HepG2 (cell line): ENCODE measurements at regions not wholly inside any gene's neighbourhood (a gene's known extent, or its start where the extent isn't known, plus 50 kb on each side); places are given as distances from the start of the nearest gene placed in this dataset.

Experiments used
- ATAC-seq: fragments of 200-7000 bp; cut with Tn5 transposase; 3 replicates; pipeline ENCODE4 v1.9.1; 2020; ENCODE audit warnings: mild to moderate bottlenecking, moderate library complexity
- BruUV-seq: library from RNA; stranded (reverse); fragments of 400-500 nt; replicated peaks from 2 replicates; lab custom pipeline; 2021; lab: Mats Ljungman, UMichigan
- CTCF ChIA-PET: fragments of 300-600 bp; formaldehyde crosslinking; extraction: SDS; loops from one replicate; lab custom pipeline; 2021; ENCODE audit warnings: low total read pairs, inconsistent platforms, low intra/inter-chr PET ratio; lab: Yijun Ruan, JAX
- POLR2A ChIA-PET: fragments of 350-600 bp; sonication (Branson Sonifier 250); formaldehyde crosslinking; loops from one replicate; lab custom pipeline; 2020; ENCODE audit warnings: antibody characterized with exemption, inconsistent platforms; lab: Yijun Ruan, JAX
- DNase-seq: peaks from one replicate; pipeline ENCODE4 v3.0.0-alpha.2; 2015; ENCODE audit warnings: low spot score
- FAIRE-seq: peaks from 3 replicates; lab custom pipeline; 2011; peaks lifted over from hg19 to GRCh38; lab: Jason Lieb, UNC
- H2AFZ ChIP-seq: one replicate; pipeline ENCODE4 v1.6.1; 2011; ENCODE audit warnings: low read length, inconsistent platforms
- H3K27ac ChIP-seq: fragments of 300-600 bp; 3 replicates; pipeline ENCODE4 v1.8.0; 2011; ENCODE audit warnings: mixed run types, mild to moderate bottlenecking, mixed read lengths, low read length, inconsistent platforms; ENCODE audit not compliant: insufficient read depth; ENCODE audit errors: extremely low read length
- H3K27me3 ChIP-seq, 2 experiments: fragments of 200-600 bp in 1 of 2; 2 replicates in 1 of 2; 3 replicates in 1 of 2; pipeline versions ENCODE4 v1.6.0 to v1.8.0; 2011; ENCODE audit warnings: low read length in 2 of 2, mild to moderate bottlenecking in 2 of 2, moderate library complexity in 2 of 2, inconsistent platforms in 1 of 2; ENCODE audit not compliant: insufficient read depth in 2 of 2, control insufficient read depth in 1 of 2
- H3K36me3 ChIP-seq, 2 experiments: fragments of 200-600 bp in 1 of 2; replicated peaks in 1 of 2; 2 replicates in 1 of 2; 3 replicates in 1 of 2; pipeline versions ENCODE4 v1.5.1 to v1.8.0; 2011; ENCODE audit warnings: low read length in 2 of 2, inconsistent platforms in 1 of 2; ENCODE audit not compliant: insufficient read depth in 2 of 2, control insufficient read depth in 1 of 2
- H3K4me1 ChIP-seq: 2 replicates; pipeline ENCODE4 v1.5.1; 2012; ENCODE audit warnings: low read length, inconsistent platforms; ENCODE audit not compliant: insufficient read depth
- H3K4me2 ChIP-seq: 2 replicates; pipeline ENCODE4 v1.6.0; 2011; ENCODE audit warnings: low read depth, low read length, inconsistent platforms
- H3K4me3 ChIP-seq, 3 experiments: fragments of 200-600 bp in 1 of 3; sonication (generic), shearing (Covaris generic) in 1 of 3; replicated peaks in 1 of 3; 2 replicates each; pipeline ENCODE4 v1.5.1; 2011 to 2016; ENCODE audit warnings: low read length in 3 of 3, inconsistent platforms in 2 of 3, low read depth in 2 of 3, mild to moderate bottlenecking in 2 of 3, control low read depth in 1 of 3, mixed read lengths in 1 of 3; ENCODE audit not compliant: insufficient read depth in 1 of 3
- H3K79me2 ChIP-seq: one replicate; pipeline ENCODE4 v1.6.1; 2011; ENCODE audit warnings: low read length, inconsistent platforms; ENCODE audit not compliant: insufficient read depth
- H3K9ac ChIP-seq: 2 replicates; pipeline ENCODE4 v1.6.0; 2011; ENCODE audit warnings: mild to moderate bottlenecking, low read depth, low read length, inconsistent platforms; ENCODE audit not compliant: insufficient read depth
- H3K9me3 ChIP-seq: 2 replicates; pipeline ENCODE4 v1.5.1; 2012; ENCODE audit warnings: mild to moderate bottlenecking, low read length
- H4K20me1 ChIP-seq: 2 replicates; pipeline ENCODE4 v1.6.0; 2011; ENCODE audit warnings: inconsistent platforms, mild to moderate bottlenecking, low read length, moderate library complexity; ENCODE audit not compliant: insufficient read depth
- CCAR2 ChIP-seq: fragments of 200-400 bp; formaldehyde crosslinking; optimal IDR thresholded peaks from 2 replicates; pipeline ENCODE3; 2018; ENCODE audit warnings: low read depth, mild to moderate bottlenecking, low read length, moderate library complexity
- HDAC6 ChIP-seq: fragments of 200-600 bp; sonication (generic); IDR thresholded peaks from 2 replicates; pipeline ENCODE4 v1.7.0; 2017; ENCODE audit warnings: mild to moderate bottlenecking, antibody characterized with exemption, low read length, low read depth
- IRX3 ChIP-seq: sonication (generic); formaldehyde crosslinking; IDR thresholded peaks from 2 replicates; pipeline ENCODE4 v1.8.1; 2023; ENCODE audit warnings: mild to moderate bottlenecking, low read depth, missing genetic modification reagents, borderline replicate concordance
- ZFP82 ChIP-seq: sonication (generic); formaldehyde crosslinking; IDR thresholded peaks from 2 replicates; pipeline ENCODE4 v1.5.1; 2020; ENCODE audit warnings: mild to moderate bottlenecking, missing genetic modification reagents, borderline replicate concordance
- ZNF510 ChIP-seq: sonication (generic); formaldehyde crosslinking; IDR thresholded peaks from 2 replicates; pipeline ENCODE4 v1.4.0; 2020; ENCODE audit warnings: low read depth, mild to moderate bottlenecking, missing genetic modification reagents
- WGBS: methylation state at CpG from one replicate; pipeline ENCODE4 v1.1.6; 2017; ENCODE audit warnings: low lambda C conversion rate; 5-methylcytosine and 5-hydroxymethylcytosine counted together
- in situ Hi-C: cut with HindIII; loops from 2 replicates; pipeline ENCODE4 v1.10.0; 2017; ENCODE audit warnings: low pct_unique_long_range_greater_than_20kb; ENCODE audit not compliant: extremely low pct_ligation_motif_present
- intact Hi-C: fragments of 100-400 bp; cut with micrococcal nuclease; formaldehyde crosslinking; loops from one replicate; pipeline ENCODE4 v1.10.0; 2022; ENCODE audit not compliant: unreplicated experiment
- TF ChIP-seq, protein P1 (sequence below): sonication (generic); formaldehyde crosslinking; IDR thresholded peaks from 2 replicates; pipeline ENCODE4 v1.4.0; 2020; ENCODE audit warnings: mild to moderate bottlenecking, missing genetic modification reagents
- TF ChIP-seq, protein P2 (sequence below): sonication (generic); formaldehyde crosslinking; IDR thresholded peaks from 2 replicates; pipeline ENCODE4 v1.5.1; 2020; ENCODE audit warnings: mild to moderate bottlenecking, missing genetic modification reagents, borderline replicate concordance

DNA sequence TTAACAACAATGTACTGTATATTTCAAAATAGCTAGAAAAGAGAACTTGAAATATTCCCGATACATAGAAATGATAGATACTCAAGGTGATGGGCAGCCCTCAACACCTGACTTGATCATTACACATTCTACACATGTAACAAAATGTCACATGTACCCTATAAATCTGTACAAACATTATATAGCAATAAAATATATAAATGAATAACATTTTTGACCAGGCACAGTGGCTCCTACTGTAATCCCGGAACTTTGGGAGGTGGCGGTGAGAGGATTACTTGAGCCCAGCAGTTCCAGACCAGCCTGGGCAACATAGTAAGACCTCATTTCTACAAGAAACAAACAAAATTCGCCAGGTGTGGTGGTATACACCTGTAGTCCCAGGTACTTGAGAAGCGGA lies 659.5 kb upstream of the NRP1 start (continued):
- TF ChIP-seq HDAC6 = no peak
- no peak for TF ChIP-seq ZFP82
- no peak for TF ChIP-seq IRX3

DNA sequence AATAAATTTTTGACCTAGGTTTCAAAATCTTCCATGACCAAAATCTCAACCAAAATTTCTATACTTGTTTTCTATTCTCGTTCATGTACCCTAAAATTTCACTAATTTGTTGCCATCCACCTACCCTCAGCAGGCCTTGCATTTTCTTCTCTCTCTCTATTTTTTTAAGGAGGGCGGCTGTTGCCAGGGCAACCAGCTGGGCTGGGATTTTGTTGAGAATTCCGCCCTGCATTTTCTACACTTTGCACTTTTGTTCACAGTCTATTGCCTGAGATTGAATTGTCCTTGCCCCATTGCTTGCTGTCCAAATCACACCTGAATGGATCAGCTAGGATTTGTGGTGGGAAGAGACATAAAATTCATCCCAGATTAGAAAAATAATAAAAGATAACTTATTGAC lies 657.5 kb upstream of the NRP1 start:
- POLR2A ChIA-PET = no interaction called here
- 2% methylated on average over 3 of the region's 3 CpGs for WGBS
- CTCF ChIA-PET = no interaction called here
- no peak overlapping the region for H2AFZ ChIP-seq
- 0 out of 2 replicates have a peak, but pooled peaks cover under 1% of the 10 kb centered on the region for H3K4me1 ChIP-seq
- no peak overlapping the region for H3K4me3 ChIP-seq
- H3K4me2 ChIP-seq = no peak overlapping the region
- no peaks in the 10 kb centered on the region for H4K20me1 ChIP-seq
- no peak overlapping the region for H3K27ac ChIP-seq
- no peaks in the 10 kb centered on the region for H3K36me3 ChIP-seq
- H3K79me2 ChIP-seq = no peaks in the 10 kb centered on the region
- FAIRE-seq (no peak), DNase-seq (no peak), ATAC-seq (no peak)
- in situ Hi-C loops = no loop called here
- H3K27me3 ChIP-seq = peaks cover 0 to 3% of the 10 kb centered on the region in 2 experiments; a peak in 1 of 5 replicates
- TF ChIP-seq, protein P1, sequence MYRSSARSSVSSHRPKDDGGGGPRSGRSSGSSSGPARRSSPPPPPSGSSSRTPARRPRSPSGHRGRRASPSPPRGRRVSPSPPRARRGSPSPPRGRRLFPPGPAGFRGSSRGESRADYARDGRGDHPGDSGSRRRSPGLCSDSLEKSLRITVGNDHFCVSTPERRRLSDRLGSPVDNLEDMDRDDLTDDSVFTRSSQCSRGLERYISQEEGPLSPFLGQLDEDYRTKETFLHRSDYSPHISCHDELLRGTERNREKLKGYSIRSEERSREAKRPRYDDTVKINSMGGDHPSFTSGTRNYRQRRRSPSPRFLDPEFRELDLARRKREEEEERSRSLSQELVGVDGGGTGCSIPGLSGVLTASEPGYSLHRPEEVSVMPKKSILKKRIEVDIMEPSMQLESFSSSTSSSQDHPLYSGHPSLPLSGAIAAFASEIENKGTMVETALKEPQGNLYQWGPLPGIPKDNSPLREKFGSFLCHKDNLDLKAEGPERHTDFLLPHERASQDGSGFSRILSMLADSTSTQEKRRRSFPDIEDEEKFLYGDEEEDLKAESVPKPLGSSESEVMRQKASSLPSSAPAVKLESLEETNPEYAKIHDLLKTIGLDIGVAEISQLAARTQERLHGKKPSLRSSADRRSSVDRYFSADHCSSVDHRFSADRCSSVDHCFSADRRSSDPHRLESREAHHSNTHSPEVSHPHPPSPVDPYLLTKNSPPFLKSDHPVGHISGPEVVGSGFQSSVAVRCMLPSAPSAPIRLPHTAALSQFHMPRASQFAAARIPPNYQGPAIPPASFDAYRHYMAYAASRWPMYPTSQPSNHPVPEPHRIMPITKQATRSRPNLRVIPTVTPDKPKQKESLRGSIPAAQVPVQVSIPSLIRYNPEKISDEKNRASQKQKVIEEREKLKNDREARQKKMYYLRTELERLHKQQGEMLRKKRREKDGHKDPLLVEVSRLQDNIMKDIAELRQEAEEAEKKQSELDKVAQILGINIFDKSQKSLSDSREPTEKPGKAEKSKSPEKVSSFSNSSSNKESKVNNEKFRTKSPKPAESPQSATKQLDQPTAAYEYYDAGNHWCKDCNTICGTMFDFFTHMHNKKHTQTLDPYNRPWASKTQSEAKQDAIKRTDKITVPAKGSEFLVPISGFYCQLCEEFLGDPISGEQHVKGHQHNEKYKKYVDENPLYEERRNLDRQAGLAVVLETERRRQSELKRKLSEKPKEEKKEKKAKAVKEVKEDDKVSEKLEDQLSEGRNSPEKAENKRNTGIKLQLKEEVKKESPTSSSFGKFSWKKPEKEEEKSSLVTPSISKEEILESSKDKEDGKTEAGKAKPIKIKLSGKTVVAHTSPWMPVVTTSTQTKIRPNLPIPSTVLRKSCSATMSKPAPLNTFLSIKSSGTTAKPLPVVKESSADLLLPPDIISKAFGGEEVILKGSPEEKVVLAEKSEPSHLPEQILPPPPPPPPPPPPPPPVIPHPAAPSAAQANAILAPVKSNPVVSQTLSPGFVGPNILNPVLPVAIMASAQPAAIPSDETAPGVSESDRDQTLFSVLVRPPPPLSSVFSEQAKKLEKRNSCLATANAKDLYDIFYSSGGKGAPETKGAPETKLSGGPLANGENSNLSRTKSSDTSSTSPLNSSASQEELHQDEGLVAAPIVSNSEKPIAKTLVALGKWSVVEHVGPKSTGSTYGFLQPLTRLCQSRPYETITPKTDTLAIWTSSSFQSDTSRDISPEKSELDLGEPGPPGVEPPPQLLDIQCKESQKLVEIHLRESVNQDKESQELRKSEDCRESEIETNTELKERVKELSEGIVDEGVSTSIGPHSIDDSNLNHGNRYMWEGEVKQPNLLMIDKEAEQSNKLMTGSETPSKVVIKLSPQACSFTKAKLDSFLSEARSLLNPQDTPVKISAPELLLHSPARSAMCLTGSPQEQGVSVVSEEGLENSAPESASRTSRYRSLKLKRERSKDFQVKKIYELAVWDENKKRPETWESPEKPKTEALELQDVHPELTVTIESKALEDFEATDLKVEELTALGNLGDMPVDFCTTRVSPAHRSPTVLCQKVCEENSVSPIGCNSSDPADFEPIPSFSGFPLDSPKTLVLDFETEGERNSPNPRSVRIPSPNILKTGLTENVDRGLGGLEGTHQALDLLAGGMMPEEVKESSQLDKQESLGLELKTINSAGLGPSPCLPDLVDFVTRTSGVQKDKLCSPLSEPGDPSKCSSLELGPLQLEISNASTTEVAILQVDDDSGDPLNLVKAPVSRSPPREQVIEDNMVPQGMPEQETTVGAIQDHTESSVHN (CRISPR knock-in tag) = no peak
- TF ChIP-seq ZNF510 = no peak
- TF ChIP-seq CCAR2 = no peak
- TF ChIP-seq, protein P2, sequence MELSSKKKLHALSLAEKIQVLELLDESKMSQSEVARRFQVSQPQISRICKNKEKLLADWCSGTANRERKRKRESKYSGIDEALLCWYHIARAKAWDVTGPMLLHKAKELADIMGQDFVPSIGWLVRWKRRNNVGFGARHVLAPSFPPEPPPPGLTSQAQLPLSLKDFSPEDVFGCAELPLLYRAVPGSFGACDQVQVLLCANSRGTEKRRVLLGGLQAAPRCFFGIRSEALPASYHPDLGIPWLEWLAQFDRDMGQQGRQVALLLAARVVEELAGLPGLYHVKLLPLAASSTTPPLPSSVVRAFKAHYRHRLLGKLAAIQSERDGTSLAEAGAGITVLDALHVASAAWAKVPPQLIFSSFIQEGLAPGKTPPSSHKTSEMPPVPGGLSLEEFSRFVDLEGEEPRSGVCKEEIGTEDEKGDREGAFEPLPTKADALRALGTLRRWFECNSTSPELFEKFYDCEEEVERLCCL = no peak
- intact Hi-C loops = no loop called here
- no peak overlapping the region for H3K9ac ChIP-seq
- BruUV-seq = no TSS peak
- H3K9me3 ChIP-seq = no peaks in the 10 kb centered on the region
